ENCODE measurements at regions not wholly inside any gene's neighbourhood (a gene's known extent, or its start where the extent isn't known, plus 50 kb on each side); places are given as distances from the start of the nearest gene placed in this dataset.

DNA sequence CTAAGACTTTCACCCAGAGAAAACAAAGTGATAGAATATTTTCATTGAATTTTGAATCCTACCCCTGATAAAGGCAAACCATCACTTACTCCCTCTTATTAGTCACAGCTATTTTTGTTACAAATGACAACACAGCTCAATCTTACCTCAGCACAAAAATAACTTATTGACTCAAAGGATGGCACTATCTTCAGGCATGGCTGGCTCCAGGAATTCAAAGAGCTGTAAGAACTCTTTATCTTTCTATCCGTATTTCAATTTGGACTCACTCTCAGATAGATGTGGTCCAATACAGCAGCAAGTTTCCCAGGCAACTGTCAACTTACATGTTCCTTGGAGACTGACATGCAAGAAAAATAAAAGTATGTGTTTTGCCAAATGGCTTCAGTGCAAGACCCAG, 709.4 kb upstream of the MDGA2 start:
- no peaks in the 10 kb centered on the region for H3K9me3 ChIP-seq (ENCODE audit: severe bottlenecking)
- TF ChIP-seq, protein P1, sequence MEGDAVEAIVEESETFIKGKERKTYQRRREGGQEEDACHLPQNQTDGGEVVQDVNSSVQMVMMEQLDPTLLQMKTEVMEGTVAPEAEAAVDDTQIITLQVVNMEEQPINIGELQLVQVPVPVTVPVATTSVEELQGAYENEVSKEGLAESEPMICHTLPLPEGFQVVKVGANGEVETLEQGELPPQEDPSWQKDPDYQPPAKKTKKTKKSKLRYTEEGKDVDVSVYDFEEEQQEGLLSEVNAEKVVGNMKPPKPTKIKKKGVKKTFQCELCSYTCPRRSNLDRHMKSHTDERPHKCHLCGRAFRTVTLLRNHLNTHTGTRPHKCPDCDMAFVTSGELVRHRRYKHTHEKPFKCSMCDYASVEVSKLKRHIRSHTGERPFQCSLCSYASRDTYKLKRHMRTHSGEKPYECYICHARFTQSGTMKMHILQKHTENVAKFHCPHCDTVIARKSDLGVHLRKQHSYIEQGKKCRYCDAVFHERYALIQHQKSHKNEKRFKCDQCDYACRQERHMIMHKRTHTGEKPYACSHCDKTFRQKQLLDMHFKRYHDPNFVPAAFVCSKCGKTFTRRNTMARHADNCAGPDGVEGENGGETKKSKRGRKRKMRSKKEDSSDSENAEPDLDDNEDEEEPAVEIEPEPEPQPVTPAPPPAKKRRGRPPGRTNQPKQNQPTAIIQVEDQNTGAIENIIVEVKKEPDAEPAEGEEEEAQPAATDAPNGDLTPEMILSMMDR (IDR thresholded peaks at IDR 0.05; ENCODE audit: poor library complexity, severe bottlenecking) = no peak
- ATAC-seq (ENCODE audit: low read depth) (no peak), DNase-seq (ENCODE audit: low spot score) (no peak)
- no peaks in the 10 kb centered on the region for H3K36me3 ChIP-seq (ENCODE audit: low read depth)
- H3K27me3 ChIP-seq (ENCODE audit: insufficient read depth, poor library complexity, severe bottlenecking) = peaks cover 28% of the 10 kb centered on the region
- no peaks in the 10 kb centered on the region for H3K4me1 ChIP-seq (ENCODE audit: insufficient read depth, poor library complexity, severe bottlenecking)
- no peak overlapping the region for H3K27ac ChIP-seq (ENCODE audit: poor library complexity, severe bottlenecking)
- H3K4me3 ChIP-seq (ENCODE audit: severe bottlenecking) = no peak overlapping the region

DNA sequence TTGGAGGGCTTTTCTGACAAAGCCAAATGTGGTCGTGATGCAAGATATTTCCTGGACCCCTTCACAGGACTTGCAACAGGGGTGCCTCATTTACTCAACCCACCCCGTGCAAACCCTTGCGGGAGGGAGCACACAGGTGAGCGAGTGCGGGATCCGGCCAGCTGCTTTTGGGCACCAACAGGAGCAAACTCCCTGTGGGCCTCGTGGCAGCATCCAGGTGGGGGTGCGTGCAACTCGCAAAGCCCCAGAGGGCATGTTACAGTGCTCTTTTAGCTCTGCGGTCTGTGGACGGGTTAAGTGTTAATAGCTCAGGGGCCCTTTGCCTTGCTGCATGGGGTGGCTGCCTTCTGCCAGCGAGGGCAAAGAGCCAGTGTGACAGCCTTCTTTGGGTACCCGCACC, 707.6 kb upstream of the MDGA2 start:
- TF ChIP-seq, protein P1 (IDR thresholded peaks at IDR 0.05; ENCODE audit: poor library complexity, severe bottlenecking) = no peak
- no peaks in the 10 kb centered on the region for H3K36me3 ChIP-seq (ENCODE audit: low read depth)
- no peaks in the 10 kb centered on the region for H3K4me1 ChIP-seq (ENCODE audit: insufficient read depth, poor library complexity, severe bottlenecking)

GRCh38 chr14:48378541-48378940, 703.1 kb upstream of the MDGA2 start:
- no peak overlapping the region for H3K4me3 ChIP-seq (ENCODE audit: severe bottlenecking)
- H3K27ac ChIP-seq (ENCODE audit: poor library complexity, severe bottlenecking) = no peak overlapping the region
- H3K4me1 ChIP-seq (ENCODE audit: insufficient read depth, poor library complexity, severe bottlenecking) = no peaks in the 10 kb centered on the region
- TF ChIP-seq, protein P1 (IDR thresholded peaks at IDR 0.05; ENCODE audit: poor library complexity, severe bottlenecking) = no peak
- H3K36me3 ChIP-seq (ENCODE audit: low read depth) = no peaks in the 10 kb centered on the region
- DNase-seq (ENCODE audit: low spot score) (no peak), ATAC-seq (ENCODE audit: low read depth) (no peak)
- H3K27me3 ChIP-seq (ENCODE audit: insufficient read depth, poor library complexity, severe bottlenecking) = peaks cover 28% of the 10 kb centered on the region
- no peaks in the 10 kb centered on the region for H3K9me3 ChIP-seq (ENCODE audit: severe bottlenecking)

More for the DNA sequence above, 707.6 kb upstream of the MDGA2 start:
- DNase-seq (ENCODE audit: low spot score) (no peak), ATAC-seq (ENCODE audit: low read depth) (no peak)
- Histone ChIP-seq H3K27ac (ENCODE audit: poor library complexity, severe bottlenecking) (no peak overlapping the region), H3K27me3 (ENCODE audit: insufficient read depth, poor library complexity, severe bottlenecking) (peaks cover 30% of the 10 kb centered on the region), H3K9me3 (ENCODE audit: severe bottlenecking) (no peaks in the 10 kb centered on the region), H3K4me3 (ENCODE audit: severe bottlenecking) (no peak overlapping the region)

DNA sequence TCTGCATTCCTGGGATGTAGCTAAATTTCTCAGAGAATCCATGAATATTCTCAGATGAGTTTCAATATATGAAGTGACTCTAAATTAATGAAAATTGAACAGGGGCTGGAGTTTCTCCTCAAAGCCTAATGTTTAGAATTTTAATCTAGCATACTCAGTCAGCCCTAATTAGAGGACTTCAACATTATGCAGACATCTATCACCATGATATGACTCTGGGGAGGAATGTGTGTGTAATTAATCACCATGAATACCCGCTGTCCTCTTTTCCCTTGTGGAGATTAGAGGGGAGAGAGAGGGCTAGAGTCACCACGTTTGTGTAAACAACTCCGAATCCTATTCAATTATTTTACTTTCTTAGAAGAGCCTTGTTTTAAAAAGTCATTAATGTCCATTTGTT, 698.6 kb upstream of the MDGA2 start:
- Histone ChIP-seq H3K4me3 (ENCODE audit: severe bottlenecking) (no peak overlapping the region), H3K27me3 (ENCODE audit: insufficient read depth, poor library complexity, severe bottlenecking) (peaks cover 38% of the 10 kb centered on the region), H3K27ac (ENCODE audit: poor library complexity, severe bottlenecking) (no peak overlapping the region), H3K9me3 (ENCODE audit: severe bottlenecking) (no peaks in the 10 kb centered on the region), H3K4me1 (ENCODE audit: insufficient read depth, poor library complexity, severe bottlenecking) (no peaks in the 10 kb centered on the region), H3K36me3 (ENCODE audit: low read depth) (no peaks in the 10 kb centered on the region)
- TF ChIP-seq, protein P1 (IDR thresholded peaks at IDR 0.05; ENCODE audit: poor library complexity, severe bottlenecking) = no peak
- DNase-seq (ENCODE audit: low spot score) = no peak
- ATAC-seq (ENCODE audit: low read depth) = no peak

- TF ChIP-seq, protein P1 (IDR thresholded peaks at IDR 0.05; ENCODE audit: poor library complexity, severe bottlenecking) = no peak
- Histone ChIP-seq H3K27me3 (ENCODE audit: insufficient read depth, poor library complexity, severe bottlenecking) (no peaks in the 10 kb centered on the region), H3K4me1 (ENCODE audit: insufficient read depth, poor library complexity, severe bottlenecking) (peaks cover 23% of the 10 kb centered on the region), H3K27ac (ENCODE audit: poor library complexity, severe bottlenecking) (peak overlapping the region; percentile 61), H3K9me3 (ENCODE audit: severe bottlenecking) (no peaks in the 10 kb centered on the region), H3K36me3 (ENCODE audit: low read depth) (no peaks in the 10 kb centered on the region), H3K4me3 (ENCODE audit: severe bottlenecking) (no peak overlapping the region)
- peak; percentile 76 for DNase-seq (ENCODE audit: low spot score)
- ATAC-seq (ENCODE audit: low read depth) = peak; percentile 100
Observed at GRCh38 chr14:48350971-48351370, 675.6 kb upstream of the MDGA2 start.

All from RWPE2 (cell line).